H1 (cell line): ENCODE measurements at regions not wholly inside any gene's neighbourhood (a gene's known extent, or its start where the extent isn't known, plus 50 kb on each side); places are given as distances from the start of the nearest gene placed in this dataset.
"Not testable (repeated sequence)": the region's sequence is repeated elsewhere in the genome, so short reads cannot be mapped to it uniquely, and the experiment has no call there.

Source experiments
- CTCF ChIA-PET: fragments of 300-600 bp; sonication (Branson Sonifier 250); formaldehyde crosslinking; loops from one replicate; lab custom pipeline; 2021; ENCODE audit not compliant: partially characterized antibody; lab: Charles Lee
- POLR2A ChIA-PET: fragments of 300-600 bp; sonication (Branson Sonifier 250); formaldehyde crosslinking; loops from one replicate; lab custom pipeline; 2021; ENCODE audit warnings: inconsistent platforms; ENCODE audit not compliant: partially characterized antibody; lab: Charles Lee
- DNase-seq, 2 experiments: peaks; one replicate each; pipeline versions ENCODE4 v3.0.0 to v3.0.0-alpha.2; 2010 to 2022; ENCODE audit warnings: low spot score in 2 of 2, low read depth in 1 of 2, mixed read lengths in 1 of 2
- FAIRE-seq: peaks from 2 replicates; lab custom pipeline; 2011; peaks lifted over from hg19 to GRCh38; lab: Jason Lieb, UNC
- H2AFZ ChIP-seq: 2 replicates; pipeline ENCODE4 v1.8.1; 2012; ENCODE audit warnings: low read length, inconsistent platforms
- H2AK5ac ChIP-seq: 2 replicates; pipeline ENCODE4 v1.6.1; 2013; ENCODE audit warnings: low read depth, low read length
- H2BK120ac ChIP-seq: replicated peaks from 2 replicates; pipeline ENCODE3; 2013; ENCODE audit warnings: low read depth, low read length, inconsistent platforms
- H2BK12ac ChIP-seq: 2 replicates; pipeline ENCODE4 v1.6.1; 2013; ENCODE audit warnings: low read depth, low read length
- H2BK15ac ChIP-seq: 2 replicates; pipeline ENCODE4 v1.6.1; 2013; ENCODE audit warnings: low read length
- H2BK20ac ChIP-seq: 2 replicates; pipeline ENCODE4 v1.6.1; 2013; ENCODE audit warnings: low read length
- H2BK5ac ChIP-seq: 2 replicates; pipeline ENCODE4 v1.6.1; 2013; ENCODE audit warnings: low read depth, low read length
- H3K14ac ChIP-seq: 2 replicates; pipeline ENCODE4 v1.6.1; 2013; ENCODE audit warnings: inconsistent platforms; ENCODE audit not compliant: insufficient read length
- H3K18ac ChIP-seq: 2 replicates; pipeline ENCODE4 v1.6.1; 2013; ENCODE audit warnings: low read length; ENCODE audit errors: extremely low read depth
- H3K23ac ChIP-seq: 2 replicates; pipeline ENCODE4 v1.6.1; 2013; ENCODE audit warnings: inconsistent platforms; ENCODE audit not compliant: insufficient read length
- H3K23me2 ChIP-seq: 2 replicates; pipeline ENCODE4 v1.6.1; 2013; ENCODE audit warnings: low read depth, low read length
- H3K27ac ChIP-seq: 2 replicates; pipeline ENCODE4 v1.6.1; 2011; ENCODE audit warnings: low read depth, low read length, inconsistent platforms
- H3K27me3 ChIP-seq, 4 experiments: replicated peaks in 1 of 4; 1 replicate in 1 of 4; 2 replicates in 3 of 4; pipeline versions ENCODE4 v1.6.1 to v1.8.1; 2011 to 2013; ENCODE audit warnings: low read length in 3 of 4, mild to moderate bottlenecking in 3 of 4, inconsistent platforms in 2 of 4, mixed read lengths in 2 of 4, moderate library complexity in 1 of 4; ENCODE audit not compliant: control insufficient read depth in 3 of 4, insufficient read depth in 3 of 4; ENCODE audit errors: extremely low read depth in 1 of 4
- H3K36me3 ChIP-seq, 4 experiments: 2 replicates each; pipeline versions ENCODE4 v1.6.1 to v1.8.1; 2011 to 2013; ENCODE audit warnings: mild to moderate bottlenecking in 4 of 4, low read length in 3 of 4, moderate library complexity in 2 of 4, control low read depth in 1 of 4, inconsistent platforms in 1 of 4; ENCODE audit not compliant: insufficient read depth in 4 of 4, control insufficient read depth in 2 of 4
- H3K4ac ChIP-seq: replicated peaks from 2 replicates; pipeline ENCODE3; 2013; ENCODE audit warnings: low read length, low read depth, mixed read lengths, inconsistent platforms; ENCODE audit not compliant: insufficient read length
- H3K4me1 ChIP-seq, 4 experiments: replicated peaks in 1 of 4; 1 replicate in 1 of 4; 2 replicates in 3 of 4; pipeline versions ENCODE4 v1.6.1 to v1.8.1; 2011 to 2013; ENCODE audit warnings: low read length in 3 of 4, inconsistent platforms in 2 of 4, mixed read lengths in 1 of 4; ENCODE audit not compliant: insufficient read depth in 4 of 4, control insufficient read depth in 3 of 4
- H3K4me2 ChIP-seq, 2 experiments: 2 replicates each; pipeline versions ENCODE4 v1.6.1 to v1.8.1; 2011 to 2013; ENCODE audit warnings: low read depth in 2 of 2, low read length in 2 of 2, control low read depth in 1 of 2, inconsistent platforms in 1 of 2, mild to moderate bottlenecking in 1 of 2; ENCODE audit not compliant: insufficient read depth in 1 of 2
- H3K4me3 ChIP-seq, 4 experiments: fragments of 200-600, 300-600 bp in 1 of 4; sonication (generic), shearing (Covaris generic), sonication (Bioruptor Twin) in 1 of 4; 2 replicates each; pipeline versions ENCODE4 v1.5.1 to v1.8.1; 2011 to 2016; ENCODE audit warnings: low read length in 4 of 4, low read depth in 3 of 4, control low read depth in 2 of 4, inconsistent platforms in 2 of 4, mild to moderate bottlenecking in 2 of 4, mixed read lengths in 1 of 4, moderate library complexity in 1 of 4; ENCODE audit not compliant: insufficient read depth in 2 of 4; ENCODE audit errors: extremely low read depth in 1 of 4
- H3K56ac ChIP-seq: replicated peaks from 2 replicates; pipeline ENCODE3; 2013; ENCODE audit warnings: low read depth, mild to moderate bottlenecking, mixed read lengths, low read length, inconsistent platforms; ENCODE audit not compliant: insufficient read length
- H3K79me1 ChIP-seq: 2 replicates; pipeline ENCODE4 v1.6.1; 2013; ENCODE audit warnings: low read depth, low read length, control low read depth
- H3K79me2 ChIP-seq, 2 experiments: 2 replicates each; pipeline versions ENCODE4 v1.6.1 to v1.8.1; 2012 to 2013; ENCODE audit warnings: low read length in 2 of 2, mild to moderate bottlenecking in 2 of 2, inconsistent platforms in 1 of 2; ENCODE audit not compliant: insufficient read depth in 2 of 2, control insufficient read depth in 1 of 2
- H3K9ac ChIP-seq, 4 experiments: replicated peaks in 1 of 4; 1 replicate in 1 of 4; 2 replicates in 3 of 4; pipeline versions ENCODE4 v1.6.1 to v1.8.1; 2011 to 2013; ENCODE audit warnings: low read depth in 3 of 4, low read length in 3 of 4, control low read depth in 2 of 4, mild to moderate bottlenecking in 2 of 4, moderate library complexity in 2 of 4, inconsistent platforms in 1 of 4; ENCODE audit errors: extremely low read depth in 1 of 4
- H3K9me3 ChIP-seq, 2 experiments: 2 replicates each; pipeline versions ENCODE4 v1.6.1 to v1.8.1; 2012 to 2013; ENCODE audit warnings: mild to moderate bottlenecking in 2 of 2, moderate library complexity in 2 of 2, control low read depth in 1 of 2, inconsistent platforms in 1 of 2, low read depth in 1 of 2, low read length in 1 of 2, mixed read lengths in 1 of 2; ENCODE audit not compliant: insufficient read depth in 2 of 2
- H4K20me1 ChIP-seq, 2 experiments: replicated peaks in 1 of 2; 2 replicates each; pipeline versions ENCODE3 to v1.8.1; 2011 to 2013; ENCODE audit warnings: inconsistent platforms in 2 of 2, low read length in 2 of 2, mild to moderate bottlenecking in 1 of 2; ENCODE audit not compliant: insufficient read depth in 2 of 2, control insufficient read depth in 1 of 2
- H4K5ac ChIP-seq: 2 replicates; pipeline ENCODE4 v1.6.1; 2013; ENCODE audit warnings: low read length, low read depth, mixed read lengths, inconsistent platforms; ENCODE audit not compliant: insufficient read length
- H4K8ac ChIP-seq: 2 replicates; pipeline ENCODE4 v1.8.0; 2013; ENCODE audit warnings: mild to moderate bottlenecking, moderate library complexity, low read length, inconsistent platforms; ENCODE audit not compliant: insufficient read depth; ENCODE audit errors: extremely low read depth
- H4K91ac ChIP-seq: replicated peaks from 2 replicates; pipeline ENCODE3; 2013; ENCODE audit warnings: low read length, mixed read lengths, inconsistent platforms; ENCODE audit not compliant: insufficient read length
- WGBS, 2 experiments: shearing (Covaris generic) in 1 of 2; methylation state at CpG; one replicate each; pipeline versions ENCODE4 v1.1.6 to v1.1.7; 2013 to 2015; ENCODE audit warnings: low lambda C conversion rate in 2 of 2, mixed read lengths in 2 of 2, inconsistent platforms in 1 of 2, low coverage in 1 of 2, missing lambda C conversion rate in 1 of 2; ENCODE audit not compliant: insufficient replicate concordance in 2 of 2, insufficient coverage in 1 of 2, insufficient read length in 1 of 2; ENCODE audit errors: extremely low coverage in 1 of 2, missing lambda C conversion rate in 1 of 2; 5-methylcytosine and 5-hydroxymethylcytosine counted together

- H2BK12ac ChIP-seq, FAIRE-seq, H2BK15ac ChIP-seq, H2BK5ac ChIP-seq, H4K5ac ChIP-seq, H3K4ac ChIP-seq, H3K9me3 ChIP-seq, H2BK20ac ChIP-seq, H3K4me1 ChIP-seq, H2BK120ac ChIP-seq, H2AFZ ChIP-seq, H4K91ac ChIP-seq, H3K9ac ChIP-seq, H3K56ac ChIP-seq, CTCF ChIA-PET, H3K14ac ChIP-seq, H4K20me1 ChIP-seq, H3K4me2 ChIP-seq, DNase-seq, POLR2A ChIA-PET, H3K79me2 ChIP-seq, H3K23ac ChIP-seq, H3K18ac ChIP-seq, H3K27me3 ChIP-seq, H3K36me3 ChIP-seq, H3K79me1 ChIP-seq, H3K23me2 ChIP-seq, H3K27ac ChIP-seq, H4K8ac ChIP-seq, H2AK5ac ChIP-seq, H3K4me3 ChIP-seq: not testable (repeated sequence)
- WGBS, 2 experiments = no CpG with 5 or more reads among the region's 1 CpG
These were observed 221.9 kb downstream of the UTP18 start for GRCh38 chr17:51482248-51482647.
